Activated T-helper 2 cell treated with anti-CD3 and anti-CD28 coated beads, Interferon-gamma antibody, Interleukin-2, Interleukin-4, amounts not matched to agents 10 μg/mL and 5 μg/mL and 100 μg/mL, durations not matched to agents 14 hours and 24 hours and 36 hours (primary cell): ENCODE measurements at regions not wholly inside any gene's neighbourhood (a gene's known extent, or its start where the extent isn't known, plus 50 kb on each side); places are given as distances from the start of the nearest gene placed in this dataset.

Experiments used
- DNase-seq: peaks from one replicate; pipeline ENCODE4 v3.0.0; 2021; ENCODE audit warnings: low spot score
- H3K27ac Mint-ChIP-seq: one replicate; pipeline ENCODE4 v1.8.0; 2021; ENCODE audit warnings: mixed read lengths
- H3K27me3 Mint-ChIP-seq: one replicate; pipeline ENCODE4 v1.8.0; 2021; ENCODE audit warnings: low read depth, mixed read lengths
- H3K36me3 Mint-ChIP-seq: one replicate; pipeline ENCODE4 v1.8.0; 2021; ENCODE audit warnings: low read depth, mixed read lengths
- H3K4me1 Mint-ChIP-seq: one replicate; pipeline ENCODE4 v1.8.0; 2021; ENCODE audit warnings: low read depth, mixed read lengths
- H3K4me3 Mint-ChIP-seq: one replicate; pipeline ENCODE4 v1.8.0; 2021; ENCODE audit warnings: low read depth, mild to moderate bottlenecking, moderate library complexity, mixed read lengths
- H3K9me3 Mint-ChIP-seq: one replicate; pipeline ENCODE4 v1.8.0; 2021; ENCODE audit warnings: mixed read lengths
- intact Hi-C: fragments of 100-400 bp; cut with micrococcal nuclease; formaldehyde crosslinking; loops from one replicate; pipeline ENCODE4 v1.15.1; 2023

- no peak overlapping the region for H3K27ac Mint-ChIP-seq
- no peak overlapping the region for H3K4me3 Mint-ChIP-seq
- no peaks in the 10 kb centered on the region for H3K36me3 Mint-ChIP-seq
- H3K27me3 Mint-ChIP-seq = peaks cover 17% of the 10 kb centered on the region
- no peaks in the 10 kb centered on the region for H3K9me3 Mint-ChIP-seq
- intact Hi-C loops = no loop called here
- no peak for DNase-seq
- peaks cover 11% of the 10 kb centered on the region for H3K4me1 Mint-ChIP-seq
Observed at GRCh38 chr1:93013145-93014065, 52.1 kb upstream of the DIPK1A start.

- H3K36me3 Mint-ChIP-seq = no peaks in the 10 kb centered on the region
- peaks cover 10% of the 10 kb centered on the region for H3K4me1 Mint-ChIP-seq
- no peak overlapping the region for H3K4me3 Mint-ChIP-seq
- no peaks in the 10 kb centered on the region for H3K9me3 Mint-ChIP-seq
- H3K27me3 Mint-ChIP-seq = peaks cover 12% of the 10 kb centered on the region
- no peak overlapping the region for H3K27ac Mint-ChIP-seq
- intact Hi-C loops = no loop called here
- no peak for DNase-seq
Observed at GRCh38 chr1:93014168-93014567, 52.9 kb upstream of the DIPK1A start.

- H3K4me3 Mint-ChIP-seq = no peak overlapping the region
- H3K36me3 Mint-ChIP-seq = no peaks in the 10 kb centered on the region
- no peak for DNase-seq
- no peaks in the 10 kb centered on the region for H3K9me3 Mint-ChIP-seq
- peaks cover 16% of the 10 kb centered on the region for H3K27me3 Mint-ChIP-seq
- peaks cover 10% of the 10 kb centered on the region for H3K4me1 Mint-ChIP-seq
- intact Hi-C loops = no loop called here
- no peak overlapping the region for H3K27ac Mint-ChIP-seq
Observed at GRCh38 chr1:93015590-93015989, 54.3 kb upstream of the DIPK1A start.

- Mint-ChIP-seq H3K27ac (no peak overlapping the region), H3K4me1 (peaks cover 11% of the 10 kb centered on the region), H3K27me3 (peaks cover 16% of the 10 kb centered on the region), H3K4me3 (no peak overlapping the region), H3K36me3 (no peaks in the 10 kb centered on the region), H3K9me3 (no peaks in the 10 kb centered on the region)
- intact Hi-C loops = no loop called here
- no peak for DNase-seq
Observed at GRCh38 chr1:93016171-93016570, 54.9 kb upstream of the DIPK1A start.

GRCh38 chr1:93021539-93022134 lies 57.4 kb upstream of the MTF2 start:
- intact Hi-C loops = loop anchor here (1.0 kb wide), 2 partner anchors 41 to 58 kb away; partner anchors contain the start of gene MTF2
- Mint-ChIP-seq H3K4me1 (peaks cover 12% of the 10 kb centered on the region), H3K36me3 (no peaks in the 10 kb centered on the region), H3K4me3 (no peak overlapping the region), H3K27me3 (peaks cover 24% of the 10 kb centered on the region), H3K27ac (no peak overlapping the region), H3K9me3 (no peaks in the 10 kb centered on the region)
- DNase-seq = no peak

GRCh38 chr1:93022580-93022979 lies 56.5 kb upstream of the MTF2 start:
- no peaks in the 10 kb centered on the region for H3K9me3 Mint-ChIP-seq
- DNase-seq = no peak
- H3K27me3 Mint-ChIP-seq = peaks cover 21% of the 10 kb centered on the region
- H3K4me1 Mint-ChIP-seq = peaks cover 10% of the 10 kb centered on the region
- H3K36me3 Mint-ChIP-seq = no peaks in the 10 kb centered on the region
- no peak overlapping the region for H3K27ac Mint-ChIP-seq
- no peak overlapping the region for H3K4me3 Mint-ChIP-seq
- intact Hi-C loops = no loop called here

GRCh38 chr1:93023281-93023680 lies 55.8 kb upstream of the MTF2 start:
- intact Hi-C loops = no loop called here
- Mint-ChIP-seq H3K4me1 (peaks cover 10% of the 10 kb centered on the region), H3K36me3 (no peaks in the 10 kb centered on the region), H3K4me3 (no peak overlapping the region), H3K27me3 (peaks cover 22% of the 10 kb centered on the region), H3K27ac (no peak overlapping the region), H3K9me3 (no peaks in the 10 kb centered on the region)
- DNase-seq = no peak

GRCh38 chr1:93025572-93025971 lies 53.5 kb upstream of the MTF2 start:
- H3K4me1 Mint-ChIP-seq = peaks cover 21% of the 10 kb centered on the region
- intact Hi-C loops = no loop called here
- H3K36me3 Mint-ChIP-seq = no peaks in the 10 kb centered on the region
- H3K27me3 Mint-ChIP-seq = peaks cover 21% of the 10 kb centered on the region
- no peak for DNase-seq
- no peaks in the 10 kb centered on the region for H3K9me3 Mint-ChIP-seq
- no peak overlapping the region for H3K27ac Mint-ChIP-seq
- no peak overlapping the region for H3K4me3 Mint-ChIP-seq

- Mint-ChIP-seq H3K9me3 (no peaks in the 10 kb centered on the region), H3K4me1 (peaks cover 23% of the 10 kb centered on the region), H3K27me3 (peaks cover 21% of the 10 kb centered on the region), H3K4me3 (no peak overlapping the region), H3K27ac (no peak overlapping the region), H3K36me3 (no peaks in the 10 kb centered on the region)
- intact Hi-C loops = loop anchor here (2.0 kb wide), 1 partner anchor 14 kb away; no protein-coding TSS in a partner anchor
- no peak for DNase-seq
Observed at GRCh38 chr1:93028542-93028941, 50.5 kb upstream of the MTF2 start.
